ENCODE measurements at regions not wholly inside any gene's neighbourhood (a gene's known extent, or its start where the extent isn't known, plus 50 kb on each side); places are given as distances from the start of the nearest gene placed in this dataset.

- no peak for DNase-seq (ENCODE audit: low spot score)
- H3K4me3 Mint-ChIP-seq (ENCODE audit: unreplicated experiment): no peak overlapping the region
These were observed 694.5 kb upstream of the BCHE start for GRCh38 chr3:166531730-166532129.

GRCh38 chr3:166527325-166527724 lies 690.1 kb upstream of the BCHE start:
- Mint-ChIP-seq H3K27ac (ENCODE audit: unreplicated experiment) (no peak overlapping the region), H3K36me3 (ENCODE audit: low read depth, unreplicated experiment) (no peaks in the 10 kb centered on the region), H3K9me3 (ENCODE audit: unreplicated experiment) (peaks cover 9% of the 10 kb centered on the region), H3K4me1 (ENCODE audit: unreplicated experiment) (peaks cover 3% of the 10 kb centered on the region), H3K27me3 (ENCODE audit: unreplicated experiment) (no peaks in the 10 kb centered on the region), H3K4me3 (ENCODE audit: unreplicated experiment) (no peak overlapping the region)
- no peak for DNase-seq (ENCODE audit: low spot score)
- TF ChIP-seq CTCF (IDR thresholded peaks at IDR 0.05; ENCODE audit: unreplicated experiment): no peak

More at GRCh38 chr3:166531730-166532129, 694.5 kb upstream of the BCHE start:
- Mint-ChIP-seq H3K27ac (ENCODE audit: unreplicated experiment) (no peak overlapping the region), H3K36me3 (ENCODE audit: low read depth, unreplicated experiment) (no peaks in the 10 kb centered on the region), H3K27me3 (ENCODE audit: unreplicated experiment) (no peaks in the 10 kb centered on the region), H3K9me3 (ENCODE audit: unreplicated experiment) (peaks cover 14% of the 10 kb centered on the region), H3K4me1 (ENCODE audit: unreplicated experiment) (peaks cover 3% of the 10 kb centered on the region)
- no peak for TF ChIP-seq CTCF (IDR thresholded peaks at IDR 0.05; ENCODE audit: unreplicated experiment)

DNA sequence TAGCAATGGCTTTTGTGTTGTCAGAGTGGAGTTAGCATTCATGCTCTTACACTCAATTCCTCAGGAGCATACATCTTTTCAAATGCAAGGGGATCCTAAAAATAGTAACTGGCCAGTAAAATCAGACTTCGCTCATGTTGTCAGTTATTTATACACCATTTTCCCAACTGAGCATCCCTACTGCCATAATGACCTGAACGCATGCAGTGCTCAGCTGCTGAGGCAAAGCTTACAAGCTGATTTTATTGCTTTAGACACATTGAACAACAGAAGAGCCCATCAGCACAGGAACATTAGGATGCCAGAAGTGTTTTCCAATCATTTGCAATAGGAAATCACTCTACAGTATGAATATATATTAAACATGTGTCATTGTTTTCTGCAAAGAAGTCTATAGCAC lies 689.7 kb upstream of the BCHE start:
- Mint-ChIP-seq H3K27ac (ENCODE audit: unreplicated experiment) (no peak overlapping the region), H3K4me1 (ENCODE audit: unreplicated experiment) (peaks cover 3% of the 10 kb centered on the region), H3K4me3 (ENCODE audit: unreplicated experiment) (no peak overlapping the region), H3K27me3 (ENCODE audit: unreplicated experiment) (no peaks in the 10 kb centered on the region), H3K36me3 (ENCODE audit: low read depth, unreplicated experiment) (no peaks in the 10 kb centered on the region), H3K9me3 (ENCODE audit: unreplicated experiment) (peaks cover 9% of the 10 kb centered on the region)
- no peak for DNase-seq (ENCODE audit: low spot score)
- no peak for TF ChIP-seq CTCF (IDR thresholded peaks at IDR 0.05; ENCODE audit: unreplicated experiment)

DNA sequence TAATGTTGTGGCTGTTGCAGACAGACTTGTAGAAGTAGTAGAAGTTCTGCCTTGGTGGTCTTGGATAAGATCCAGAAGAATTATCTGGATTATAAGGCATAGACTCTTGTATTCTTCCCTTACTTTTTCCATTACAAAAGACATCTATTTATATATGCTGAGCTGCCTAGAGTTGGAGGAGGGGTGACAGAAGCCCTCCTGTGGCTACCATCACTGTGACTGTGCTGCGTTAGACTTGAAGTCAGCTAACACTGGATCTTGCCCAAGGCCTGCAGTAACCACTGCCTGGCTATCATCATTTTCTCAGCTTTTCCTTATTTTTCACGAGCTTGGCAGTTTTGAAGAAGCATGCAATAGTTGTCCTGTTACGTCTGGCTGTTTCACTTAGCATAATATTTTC lies 684.8 kb upstream of the BCHE start:
- Mint-ChIP-seq H3K4me1 (ENCODE audit: unreplicated experiment) (no peaks in the 10 kb centered on the region), H3K36me3 (ENCODE audit: low read depth, unreplicated experiment) (no peaks in the 10 kb centered on the region), H3K9me3 (ENCODE audit: unreplicated experiment) (no peaks in the 10 kb centered on the region), H3K27me3 (ENCODE audit: unreplicated experiment) (no peaks in the 10 kb centered on the region), H3K4me3 (ENCODE audit: unreplicated experiment) (no peak overlapping the region), H3K27ac (ENCODE audit: unreplicated experiment) (no peak overlapping the region)
- TF ChIP-seq CTCF (IDR thresholded peaks at IDR 0.05; ENCODE audit: unreplicated experiment): no peak
- no peak for DNase-seq (ENCODE audit: low spot score)

- Mint-ChIP-seq H3K27me3 (ENCODE audit: unreplicated experiment) (peaks cover 2% of the 10 kb centered on the region), H3K9me3 (ENCODE audit: unreplicated experiment) (no peaks in the 10 kb centered on the region), H3K4me1 (ENCODE audit: unreplicated experiment) (no peaks in the 10 kb centered on the region), H3K36me3 (ENCODE audit: low read depth, unreplicated experiment) (no peaks in the 10 kb centered on the region), H3K27ac (ENCODE audit: unreplicated experiment) (no peak overlapping the region), H3K4me3 (ENCODE audit: unreplicated experiment) (no peak overlapping the region)
- TF ChIP-seq CTCF (IDR thresholded peaks at IDR 0.05; ENCODE audit: unreplicated experiment): no peak
- DNase-seq (ENCODE audit: low spot score): no peak
These were observed 682.2 kb upstream of the BCHE start for GRCh38 chr3:166519443-166519842.

Measured in endothelial cell (in vitro differentiated cells).